IMR-90 (cell line): ENCODE measurements at regions not wholly inside any gene's neighbourhood (a gene's known extent, or its start where the extent isn't known, plus 50 kb on each side); places are given as distances from the start of the nearest gene placed in this dataset.

Experiments
- CEBPB ChIP-seq: IDR thresholded peaks from 2 replicates; pipeline ENCODE4 v1.6.1; 2012; ENCODE audit warnings: low read depth, low read length, improper control_type of control experiment
- CHD1 ChIP-seq: IDR thresholded peaks from 2 replicates; pipeline ENCODE4 v1.6.1; 2012; ENCODE audit warnings: low read depth, low read length, improper control_type of control experiment
- CTCF ChIP-seq: conservative IDR thresholded peaks from 2 replicates; pipeline ENCODE4 v1.5.1; 2012; ENCODE audit warnings: mild to moderate bottlenecking, low read depth, low read length, improper control_type of control experiment
- ELK1 ChIP-seq: fragments of 150-350 bp; IDR thresholded peaks from 2 replicates; pipeline ENCODE4 v1.6.1; 2016; ENCODE audit warnings: low read depth, mild to moderate bottlenecking, low read length, moderate library complexity, borderline replicate concordance
- FOS ChIP-seq: fragments of 150-350 bp; IDR thresholded peaks from 2 replicates; pipeline ENCODE4 v1.6.1; 2016; ENCODE audit warnings: low read depth, low read length
- MAFK ChIP-seq: IDR thresholded peaks from 2 replicates; pipeline ENCODE4 v1.6.1; 2012; ENCODE audit warnings: low read depth, low read length, improper control_type of control experiment
- MAZ ChIP-seq: IDR thresholded peaks from 2 replicates; pipeline ENCODE4 v1.6.1; 2012; ENCODE audit warnings: low read depth, mild to moderate bottlenecking, low read length, improper control_type of control experiment, moderate library complexity, borderline replicate concordance
- NFE2L2 ChIP-seq: fragments of 150-350 bp; IDR thresholded peaks from 2 replicates; pipeline ENCODE4 v1.6.1; 2016; ENCODE audit warnings: low read depth, mild to moderate bottlenecking, low read length
- POLR2A ChIP-seq: IDR thresholded peaks from 2 replicates; pipeline ENCODE4 v1.6.1; 2012; ENCODE audit warnings: mild to moderate bottlenecking, low read depth, low read length
- RAD21 ChIP-seq: IDR thresholded peaks from 2 replicates; pipeline ENCODE4 v1.6.1; 2012; ENCODE audit warnings: low read length, improper control_type of control experiment
- RCOR1 ChIP-seq: IDR thresholded peaks from 2 replicates; pipeline ENCODE4 v1.6.1; 2012; ENCODE audit warnings: mild to moderate bottlenecking, low read length, improper control_type of control experiment; ENCODE audit not compliant: insufficient replicate concordance
- RFX5 ChIP-seq: IDR thresholded peaks from 2 replicates; pipeline ENCODE4 v1.8.0; 2012; ENCODE audit warnings: low read depth, mild to moderate bottlenecking, low read length, moderate library complexity
- SMC3 ChIP-seq: fragments of 150-350 bp; IDR thresholded peaks from 2 replicates; pipeline ENCODE4 v1.6.1; 2016; ENCODE audit warnings: low read depth, mild to moderate bottlenecking, antibody characterized with exemption, low read length, moderate library complexity
- TF ChIP-seq, protein P1 (sequence below): fragments of 150-350 bp; IDR thresholded peaks from 2 replicates; pipeline ENCODE4 v1.6.1; 2017; ENCODE audit warnings: mild to moderate bottlenecking, antibody characterized with exemption, low read length, low read depth

- TF ChIP-seq ELK1 (no peak), CTCF (no peak), RAD21 (no peak), POLR2A (no peak), MAZ (no peak), MAFK (no peak), FOS (no peak), NFE2L2 (no peak), CHD1 (no peak), SMC3 (no peak), RCOR1 (no peak), RFX5 (no peak), CEBPB (no peak)
- TF ChIP-seq, protein P1, sequence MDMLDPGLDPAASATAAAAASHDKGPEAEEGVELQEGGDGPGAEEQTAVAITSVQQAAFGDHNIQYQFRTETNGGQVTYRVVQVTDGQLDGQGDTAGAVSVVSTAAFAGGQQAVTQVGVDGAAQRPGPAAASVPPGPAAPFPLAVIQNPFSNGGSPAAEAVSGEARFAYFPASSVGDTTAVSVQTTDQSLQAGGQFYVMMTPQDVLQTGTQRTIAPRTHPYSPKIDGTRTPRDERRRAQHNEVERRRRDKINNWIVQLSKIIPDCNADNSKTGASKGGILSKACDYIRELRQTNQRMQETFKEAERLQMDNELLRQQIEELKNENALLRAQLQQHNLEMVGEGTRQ = no peak
Measured at GRCh38 chr1:55957276-55957675, 622.1 kb downstream of the PLPP3 start.
